GM12875 (cell line): ENCODE measurements at regions not wholly inside any gene's neighbourhood (a gene's known extent, or its start where the extent isn't known, plus 50 kb on each side); places are given as distances from the start of the nearest gene placed in this dataset.

ENCODE experiments used
- H3K4me3 ChIP-seq: one replicate; pipeline ENCODE4 v1.5.1; 2011; ENCODE audit warnings: low read depth, low read length, control low read depth
- CTCF ChIP-seq: IDR thresholded peaks from 2 replicates; pipeline ENCODE4 v1.5.1; 2011; ENCODE audit warnings: low read depth, mild to moderate bottlenecking, control low read depth, inconsistent platforms, low read length, moderate library complexity, borderline replicate concordance; ENCODE audit not compliant: insufficient read depth

GRCh38 chr6:115728171-115728570, 332.5 kb downstream of the FRK start:
- TF ChIP-seq CTCF, result no peak
- no peak overlapping the region for H3K4me3 ChIP-seq

DNA sequence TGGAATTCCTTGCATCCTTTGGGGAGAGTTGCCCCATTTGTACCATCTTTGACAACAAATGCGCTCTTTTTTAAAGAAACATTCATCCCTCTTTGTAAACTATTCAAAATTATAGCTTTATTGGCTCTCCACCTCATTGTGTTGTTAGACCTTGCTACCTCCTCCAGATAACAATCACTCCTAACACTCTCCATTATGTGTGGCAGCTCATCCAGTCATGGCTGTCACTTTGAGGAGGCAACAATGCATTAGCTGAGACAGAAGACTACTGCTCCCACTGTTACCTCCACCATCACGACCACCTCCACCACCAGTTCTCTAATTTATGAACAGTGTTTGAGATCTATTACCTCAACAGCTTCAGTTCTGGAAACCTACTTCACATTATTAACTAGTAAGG, 339.1 kb downstream of the FRK start:
- no peak for TF ChIP-seq CTCF
- H3K4me3 ChIP-seq, result no peak overlapping the region

GRCh38 chr6:115720900-115721299, 339.8 kb downstream of the FRK start:
- TF ChIP-seq CTCF, result no peak
- H3K4me3 ChIP-seq, result no peak overlapping the region

DNA sequence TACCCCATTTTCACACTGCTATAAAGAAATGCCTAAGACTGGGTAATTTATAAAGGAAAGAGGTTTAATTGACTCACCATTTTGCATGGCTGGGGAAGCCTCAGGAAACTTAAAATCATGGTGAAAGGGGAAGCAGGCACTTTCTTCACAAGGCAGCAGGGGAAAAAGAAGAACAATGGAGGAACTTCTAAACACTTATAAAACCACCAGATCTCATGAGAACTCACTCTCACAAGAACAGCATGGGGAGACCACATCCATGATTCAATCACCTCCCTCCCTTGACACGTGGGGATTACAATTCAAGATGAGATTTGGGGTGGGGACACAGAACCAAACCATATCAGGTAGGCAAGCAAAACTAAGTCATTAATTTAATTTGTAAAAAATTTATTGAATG, 343.2 kb downstream of the FRK start:
- TF ChIP-seq CTCF, result no peak
- no peak overlapping the region for H3K4me3 ChIP-seq

- H3K4me3 ChIP-seq, result no peak overlapping the region
- TF ChIP-seq CTCF, result no peak
Measured at GRCh38 chr6:115717062-115717461, 343.6 kb downstream of the FRK start.

- H3K4me3 ChIP-seq, result no peak overlapping the region
- TF ChIP-seq CTCF, result no peak
Measured at GRCh38 chr6:115712291-115712961, 348.3 kb downstream of the FRK start.

DNA sequence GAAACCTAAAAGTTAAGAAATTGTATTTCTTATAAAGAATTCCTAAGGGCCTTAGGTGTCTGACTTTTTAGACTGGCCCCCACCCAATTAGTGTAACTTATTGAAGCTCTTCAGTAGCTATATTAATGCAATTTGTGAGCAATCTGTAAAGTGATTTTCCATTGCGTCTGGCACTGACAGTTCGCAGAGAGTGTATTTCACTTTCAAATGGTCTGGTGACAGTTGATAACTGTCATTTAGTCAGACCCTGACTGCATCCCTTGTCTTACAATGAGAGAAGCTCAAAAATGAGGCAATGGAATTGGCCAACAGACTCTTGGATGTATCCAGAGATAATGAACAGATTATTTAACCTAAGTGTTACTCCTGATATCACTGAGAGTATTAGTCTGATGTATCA, 351.8 kb downstream of the FRK start:
- no peak overlapping the region for H3K4me3 ChIP-seq

More for the DNA sequence above, 351.8 kb downstream of the FRK start:
- TF ChIP-seq CTCF, result no peak
